Left colon (tissue), 2 donors: ENCODE measurements at regions not wholly inside any gene's neighbourhood (a gene's known extent, or its start where the extent isn't known, plus 50 kb on each side); places are given as distances from the start of the nearest gene placed in this dataset.
"Not testable (repeated sequence)": the region's sequence is repeated elsewhere in the genome, so short reads cannot be mapped to it uniquely, and the experiment has no call there.

Source experiments
- ATAC-seq: fragments of 200-7000 bp; cut with Tn5 transposase; one replicate; pipeline ENCODE4 v1.9.1; 2020; ENCODE audit warnings: mild to moderate bottlenecking, moderate library complexity
- DNase-seq, 2 donors: peaks; one replicate each; pipeline ENCODE4 v3.0.0-alpha.2; 2020
- intact Hi-C, 2 donors: fragments of 100-400 bp; cut with DNase I in 1 of 2; cut with micrococcal nuclease in 1 of 2; formaldehyde crosslinking; loops; one replicate each; pipeline versions ENCODE4 v1.11.2 to v1.14.0; 2022; cut with DNase I, micrococcal nuclease
- donor health status: DM: no; HTN: no; CAD: no.
- donor health status: DM: yes; HTN: yes; CAD: no.

GRCh38 chr2:111494981-111495315 lies 374.2 kb downstream of the BCL2L11 start:
- intact Hi-C loops, DNase-seq: not testable (repeated sequence)
- ATAC-seq = peak; percentile 96

GRCh38 chr2:111495636-111496035 lies 374.9 kb downstream of the BCL2L11 start:
- DNase-seq, ATAC-seq, intact Hi-C loops: not testable (repeated sequence)

GRCh38 chr2:111496176-111496575 lies 375.5 kb downstream of the BCL2L11 start:
- DNase-seq, ATAC-seq, intact Hi-C loops: not testable (repeated sequence)

- ATAC-seq, DNase-seq, intact Hi-C loops: not testable (repeated sequence)
Measured at GRCh38 chr2:111496860-111497259, 376.1 kb downstream of the BCL2L11 start.

GRCh38 chr2:111497270-111497669 lies 376.6 kb downstream of the BCL2L11 start:
- DNase-seq, ATAC-seq, intact Hi-C loops: not testable (repeated sequence)

- DNase-seq, intact Hi-C loops, ATAC-seq: not testable (repeated sequence)
Measured at GRCh38 chr2:111500536-111501062, 379.9 kb downstream of the BCL2L11 start.

- DNase-seq, ATAC-seq, intact Hi-C loops: not testable (repeated sequence)
Measured at GRCh38 chr2:111503844-111504570, 380.0 kb downstream of the ANAPC1 start.

- intact Hi-C loops, DNase-seq, ATAC-seq: not testable (repeated sequence)
Measured at GRCh38 chr2:111504571-111504942, 379.4 kb downstream of the ANAPC1 start.

- DNase-seq, intact Hi-C loops, ATAC-seq: not testable (repeated sequence)
Measured at GRCh38 chr2:111505267-111505666, 378.7 kb downstream of the ANAPC1 start.

GRCh38 chr2:111506936-111507335 lies 377.1 kb downstream of the ANAPC1 start:
- intact Hi-C loops, ATAC-seq, DNase-seq: not testable (repeated sequence)

GRCh38 chr2:111509225-111509869 lies 374.6 kb downstream of the ANAPC1 start:
- intact Hi-C loops, ATAC-seq: not testable (repeated sequence)

GRCh38 chr2:111510384-111510783 lies 373.6 kb downstream of the ANAPC1 start:
- ATAC-seq, DNase-seq, intact Hi-C loops: not testable (repeated sequence)

More at GRCh38 chr2:111509225-111509869, 374.6 kb downstream of the ANAPC1 start:
- not testable (repeated sequence) for DNase-seq

- DNase-seq, ATAC-seq, intact Hi-C loops: not testable (repeated sequence)
Measured at GRCh38 chr2:111511062-111511461, 372.9 kb downstream of the ANAPC1 start.

- ATAC-seq, intact Hi-C loops, DNase-seq: not testable (repeated sequence)
Measured at GRCh38 chr2:111512378-111512777, 371.6 kb downstream of the ANAPC1 start.

GRCh38 chr2:111514138-111514537 lies 369.9 kb downstream of the ANAPC1 start:
- intact Hi-C loops, ATAC-seq: not testable (repeated sequence)

GRCh38 chr2:111517050-111517720 lies 366.8 kb downstream of the ANAPC1 start:
- DNase-seq, ATAC-seq, intact Hi-C loops: not testable (repeated sequence)

More at GRCh38 chr2:111514138-111514537, 369.9 kb downstream of the ANAPC1 start:
- DNase-seq = not testable (repeated sequence)

GRCh38 chr2:111517721-111518053 lies 366.3 kb downstream of the ANAPC1 start:
- ATAC-seq, intact Hi-C loops: not testable (repeated sequence)

GRCh38 chr2:111519071-111519470 lies 364.9 kb downstream of the ANAPC1 start:
- ATAC-seq = no peak
- intact Hi-C loops = no loop called here
- DNase-seq = no peak

More at GRCh38 chr2:111517721-111518053, 366.3 kb downstream of the ANAPC1 start:
- DNase-seq = not testable (repeated sequence)

- no peak for ATAC-seq
- intact Hi-C loops = no loop called here
- DNase-seq = no peak
Measured at GRCh38 chr2:111522231-111522768, 361.7 kb downstream of the ANAPC1 start.
